HG03045 (cell line): ENCODE measurements at regions not wholly inside any gene's neighbourhood (a gene's known extent, or its start where the extent isn't known, plus 50 kb on each side); places are given as distances from the start of the nearest gene placed in this dataset.
A peak's percentile ranks its signal among the peaks of the same experiment; 100 is the strongest.
"Not testable (repeated sequence)": the region's sequence is repeated elsewhere in the genome, so short reads cannot be mapped to it uniquely, and the experiment has no call there.

Experiments used
- ATAC-seq: cut with Tn5 transposase; IDR thresholded peaks from one replicate; pipeline ENCODE4 v1.9.1; 2021; ENCODE audit warnings: mild to moderate bottlenecking, moderate library complexity; ENCODE audit not compliant: unreplicated experiment

GRCh38 chr2:131736406-131736805, 208.7 kb downstream of the CCDC74A start:
- ATAC-seq = peak; percentile 69

- not testable (repeated sequence) for ATAC-seq
Measured at GRCh38 chr2:131738533-131738932, 210.8 kb downstream of the CCDC74A start.

GRCh38 chr2:131738996-131739434, 211.3 kb downstream of the CCDC74A start:
- not testable (repeated sequence) for ATAC-seq

GRCh38 chr2:131753640-131754561, 226.2 kb downstream of the CCDC74A start:
- ATAC-seq = no peak

GRCh38 chr2:131754929-131755720, 227.4 kb downstream of the CCDC74A start:
- no peak for ATAC-seq

GRCh38 chr2:131756141-131756907, 228.6 kb downstream of the CCDC74A start:
- ATAC-seq = no peak

- not testable (repeated sequence) for ATAC-seq
Measured at GRCh38 chr2:131758941-131759340, 231.3 kb downstream of the CCDC74A start.

GRCh38 chr2:131774955-131775555, 247.4 kb downstream of the CCDC74A start:
- not testable (repeated sequence) for ATAC-seq

GRCh38 chr2:131775903-131776506, 248.3 kb downstream of the CCDC74A start:
- not testable (repeated sequence) for ATAC-seq

- not testable (repeated sequence) for ATAC-seq
Measured at GRCh38 chr2:131780446-131780845, 252.8 kb downstream of the CCDC74A start.

- ATAC-seq = no peak
Measured at GRCh38 chr2:131801210-131801744, 273.6 kb downstream of the CCDC74A start.

GRCh38 chr2:131801745-131802350, 274.2 kb downstream of the CCDC74A start:
- peak; percentile 97 for ATAC-seq

- ATAC-seq = not testable (repeated sequence)
Measured at GRCh38 chr2:131802351-131802836, 274.7 kb downstream of the CCDC74A start.

GRCh38 chr2:131803237-131803636, 275.5 kb downstream of the CCDC74A start:
- ATAC-seq = not testable (repeated sequence)

- not testable (repeated sequence) for ATAC-seq
Measured at GRCh38 chr2:131812605-131813004, 284.9 kb downstream of the CCDC74A start.

GRCh38 chr2:131813378-131813777, 285.7 kb downstream of the CCDC74A start:
- not testable (repeated sequence) for ATAC-seq

- not testable (repeated sequence) for ATAC-seq
Measured at GRCh38 chr2:131818267-131818973, 290.7 kb downstream of the CCDC74A start.

- ATAC-seq = not testable (repeated sequence)
Measured at GRCh38 chr2:131822237-131822721, 294.6 kb downstream of the CCDC74A start.
